Smooth muscle cell (in vitro differentiated cells): ENCODE measurements at regions not wholly inside any gene's neighbourhood (a gene's known extent, or its start where the extent isn't known, plus 50 kb on each side); places are given as distances from the start of the nearest gene placed in this dataset.

Experiments used
- DNase-seq: peaks from one replicate; lab custom pipeline; 2025; ENCODE audit not compliant: unreplicated experiment; lab: John Stamatoyannopoulos, UW
- H2AFZ ChIP-seq: fragments of 200-600 bp; sonication (generic); 2 replicates; pipeline ENCODE4 v1.6.0; 2016; ENCODE audit warnings: antibody characterized with exemption, low read depth, mild to moderate bottlenecking
- H3F3A ChIP-seq: fragments of 200-600 bp; sonication (generic); 2 replicates; pipeline ENCODE4 v1.6.0; 2017; ENCODE audit warnings: antibody characterized with exemption, low read depth
- H3K27ac ChIP-seq: fragments of 200-600 bp; sonication (generic); 2 replicates; pipeline ENCODE4 v1.5.1; 2016; ENCODE audit warnings: low read depth, mild to moderate bottlenecking
- H3K27me3 ChIP-seq: fragments of 200-600 bp; sonication (generic); 2 replicates; pipeline ENCODE4 v1.6.1; 2016; ENCODE audit warnings: low read depth, mild to moderate bottlenecking
- H3K36me3 ChIP-seq: fragments of 200-600 bp; sonication (generic); 2 replicates; pipeline ENCODE4 v1.5.1; 2016; ENCODE audit warnings: low read depth
- H3K4me1 ChIP-seq: fragments of 200-600 bp; sonication (generic); 2 replicates; pipeline ENCODE4 v1.5.1; 2016; ENCODE audit warnings: low read depth
- H3K4me2 ChIP-seq: fragments of 200-600 bp; sonication (generic); 2 replicates; pipeline ENCODE4 v1.6.0; 2016; ENCODE audit warnings: mild to moderate bottlenecking
- H3K4me3 ChIP-seq: fragments of 200-600 bp; sonication (generic); 2 replicates; pipeline ENCODE4 v1.5.1; 2016; ENCODE audit warnings: mild to moderate bottlenecking
- H3K79me2 ChIP-seq: fragments of 200-600 bp; sonication (generic); 2 replicates; pipeline ENCODE4 v1.6.0; 2016; ENCODE audit warnings: low read depth, mild to moderate bottlenecking
- H3K9ac ChIP-seq: fragments of 200-600 bp; sonication (generic); 2 replicates; pipeline ENCODE4 v1.6.0; 2016; ENCODE audit warnings: low read depth
- H3K9me3 ChIP-seq: fragments of 200-600 bp; sonication (generic); replicated peaks from 2 replicates; pipeline ENCODE4 v1.5.1; 2016; ENCODE audit warnings: low read depth
- H4K20me1 ChIP-seq: fragments of 200-600 bp; sonication (generic); 2 replicates; pipeline ENCODE4 v1.6.0; 2016; ENCODE audit warnings: low read depth
- CTCF ChIP-seq: fragments of 200-600 bp; sonication (generic); IDR thresholded peaks from 2 replicates; pipeline ENCODE4 v1.5.1; 2017; ENCODE audit warnings: borderline replicate concordance, mild to moderate bottlenecking, antibody characterized with exemption; ENCODE audit not compliant: insufficient read depth, poor library complexity, severe bottlenecking
- WGBS: methylation state at CpG from one replicate; pipeline ENCODE4 v1.1.7; 2016; ENCODE audit warnings: low lambda C conversion rate; 5-methylcytosine and 5-hydroxymethylcytosine counted together

GRCh38 chr3:20307383-20307782 is 121.4 kb upstream of the SGO1 start:
- DNase-seq = no peak
- no peak overlapping the region for H3K4me2 ChIP-seq
- no peaks in the 10 kb centered on the region for H3K79me2 ChIP-seq
- H3K4me1 ChIP-seq = no peaks in the 10 kb centered on the region
- no peaks in the 10 kb centered on the region for H3K36me3 ChIP-seq
- no peaks in the 10 kb centered on the region for H3F3A ChIP-seq
- no peaks in the 10 kb centered on the region for H4K20me1 ChIP-seq
- H3K9me3 ChIP-seq = no peaks in the 10 kb centered on the region
- no peak overlapping the region for H3K27ac ChIP-seq
- H3K27me3 ChIP-seq = no peaks in the 10 kb centered on the region
- no peak for TF ChIP-seq CTCF
- H2AFZ ChIP-seq = no peak overlapping the region
- no peak overlapping the region for H3K9ac ChIP-seq
- H3K4me3 ChIP-seq = no peak overlapping the region

- Histone ChIP-seq H3K79me2 (no peaks in the 10 kb centered on the region), H2AFZ (no peak overlapping the region), H3F3A (no peaks in the 10 kb centered on the region), H3K9ac (no peak overlapping the region), H3K27me3 (no peaks in the 10 kb centered on the region), H3K36me3 (no peaks in the 10 kb centered on the region), H3K4me3 (no peak overlapping the region), H4K20me1 (no peaks in the 10 kb centered on the region), H3K4me2 (no peak overlapping the region), H3K27ac (no peak overlapping the region), H3K4me1 (no peaks in the 10 kb centered on the region), H3K9me3 (no peaks in the 10 kb centered on the region)
- WGBS = 91% methylated on average over 2 of the region's 2 CpGs
- TF ChIP-seq CTCF = no peak
- no peak for DNase-seq
Observed at GRCh38 chr3:20305647-20306046, 119.6 kb upstream of the SGO1 start.

- Histone ChIP-seq H3K9ac (no peak overlapping the region), H2AFZ (no peak overlapping the region), H3K27me3 (no peaks in the 10 kb centered on the region), H3F3A (no peaks in the 10 kb centered on the region), H3K36me3 (no peaks in the 10 kb centered on the region), H4K20me1 (no peaks in the 10 kb centered on the region), H3K4me2 (no peak overlapping the region), H3K4me3 (no peak overlapping the region), H3K4me1 (no peaks in the 10 kb centered on the region), H3K27ac (no peak overlapping the region), H3K79me2 (no peaks in the 10 kb centered on the region), H3K9me3 (no peaks in the 10 kb centered on the region)
- no peak for TF ChIP-seq CTCF
- WGBS = 86% methylated on average over 7 of the region's 7 CpGs
- DNase-seq = no peak
Observed at GRCh38 chr3:20302766-20303165, 116.8 kb upstream of the SGO1 start.

GRCh38 chr3:20288050-20288449 is 102.0 kb upstream of the SGO1 start:
- Histone ChIP-seq H3K9ac (no peak overlapping the region), H3K36me3 (no peaks in the 10 kb centered on the region), H3K9me3 (no peaks in the 10 kb centered on the region), H3K4me2 (no peak overlapping the region), H4K20me1 (no peaks in the 10 kb centered on the region), H2AFZ (no peak overlapping the region), H3F3A (no peaks in the 10 kb centered on the region), H3K27me3 (no peaks in the 10 kb centered on the region), H3K79me2 (no peaks in the 10 kb centered on the region), H3K27ac (no peak overlapping the region), H3K4me3 (no peak overlapping the region), H3K4me1 (no peaks in the 10 kb centered on the region)
- no peak for DNase-seq
- TF ChIP-seq CTCF = no peak
